Femur (tissue), 1 donor: ENCODE measurements at regions not wholly inside any gene's neighbourhood (a gene's known extent, or its start where the extent isn't known, plus 50 kb on each side); places are given as distances from the start of the nearest gene placed in this dataset.
"Not testable (repeated sequence)": the region's sequence is repeated elsewhere in the genome, so short reads cannot be mapped to it uniquely, and the experiment has no call there.

ENCODE experiments used
- DNase-seq: peaks from one replicate; pipeline ENCODE4 v3.0.0-alpha.2; 2017

GRCh38 chr5:116799401-116799800 is 224.8 kb upstream of the SEMA6A start:
- DNase-seq = no peak

- DNase-seq = no peak
These were observed 220.6 kb upstream of the SEMA6A start for GRCh38 chr5:116795189-116795588.

GRCh38 chr5:116789522-116789921 is 214.9 kb upstream of the SEMA6A start:
- no peak for DNase-seq

- DNase-seq = peak; percentile 32
These were observed 214.3 kb upstream of the SEMA6A start for GRCh38 chr5:116788851-116789403.

GRCh38 chr5:116787570-116787969 is 212.9 kb upstream of the SEMA6A start:
- DNase-seq = no peak

GRCh38 chr5:116785106-116785505 is 210.5 kb upstream of the SEMA6A start:
- peak; percentile 27 for DNase-seq

- no peak for DNase-seq
These were observed 205.2 kb upstream of the SEMA6A start for GRCh38 chr5:116779846-116780245.

GRCh38 chr5:116778651-116779280 is 204.1 kb upstream of the SEMA6A start:
- DNase-seq = no peak

- DNase-seq = peak; percentile 30
These were observed 203.4 kb upstream of the SEMA6A start for GRCh38 chr5:116778032-116778431.

- no peak for DNase-seq
These were observed 199.3 kb upstream of the SEMA6A start for GRCh38 chr5:116773926-116774325.

GRCh38 chr5:116772806-116773205 is 198.2 kb upstream of the SEMA6A start:
- peak; percentile 37 for DNase-seq

GRCh38 chr5:116772152-116772501 is 197.5 kb upstream of the SEMA6A start:
- DNase-seq = no peak

GRCh38 chr5:116771466-116772151 is 197.0 kb upstream of the SEMA6A start:
- peak; percentile 50 for DNase-seq

- not testable (repeated sequence) for DNase-seq
These were observed 195.3 kb upstream of the SEMA6A start for GRCh38 chr5:116769953-116770352.

GRCh38 chr5:116769470-116769869 is 194.8 kb upstream of the SEMA6A start:
- no peak for DNase-seq

GRCh38 chr5:116766470-116766947 is 191.9 kb upstream of the SEMA6A start:
- no peak for DNase-seq

- DNase-seq = no peak
These were observed 190.8 kb upstream of the SEMA6A start for GRCh38 chr5:116765441-116765840.

GRCh38 chr5:116764941-116765340 is 190.3 kb upstream of the SEMA6A start:
- DNase-seq = no peak

- DNase-seq = no peak
These were observed 189.6 kb upstream of the SEMA6A start for GRCh38 chr5:116763987-116764866.

- DNase-seq = no peak
These were observed 185.4 kb upstream of the SEMA6A start for GRCh38 chr5:116759860-116760640.

- no peak for DNase-seq
These were observed 182.7 kb upstream of the SEMA6A start for GRCh38 chr5:116757326-116757725.

- no peak for DNase-seq
These were observed 181.9 kb upstream of the SEMA6A start for GRCh38 chr5:116756531-116756930.
